HG03432 (cell line): ENCODE measurements at regions not wholly inside any gene's neighbourhood (a gene's known extent, or its start where the extent isn't known, plus 50 kb on each side); places are given as distances from the start of the nearest gene placed in this dataset.

Source experiments
- ATAC-seq: cut with Tn5 transposase; IDR thresholded peaks from one replicate; pipeline ENCODE4 v1.9.1; 2021; ENCODE audit warnings: mild to moderate bottlenecking, moderate library complexity; ENCODE audit not compliant: unreplicated experiment

DNA sequence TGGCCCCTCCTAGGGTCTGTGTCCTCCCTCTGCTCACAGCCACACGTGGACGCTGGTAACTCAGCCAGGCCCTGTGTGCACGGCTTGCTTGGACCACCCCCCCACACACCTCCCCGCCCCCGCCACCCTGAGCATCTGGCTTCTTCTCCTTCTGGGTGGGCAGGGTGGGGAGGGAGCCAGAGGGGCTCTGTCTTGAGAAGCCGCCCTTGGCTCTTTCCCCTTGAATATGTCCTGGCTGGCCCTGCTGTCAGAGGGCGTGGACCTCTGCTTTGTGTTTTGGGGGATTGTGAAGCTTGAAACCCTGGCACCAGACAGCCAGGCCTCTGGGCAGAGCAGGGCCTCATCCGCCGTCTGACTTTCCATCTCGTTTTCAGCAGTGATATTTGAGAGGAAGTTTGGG lies 72.1 kb downstream of the GLI2 start:
- no peak for ATAC-seq

DNA sequence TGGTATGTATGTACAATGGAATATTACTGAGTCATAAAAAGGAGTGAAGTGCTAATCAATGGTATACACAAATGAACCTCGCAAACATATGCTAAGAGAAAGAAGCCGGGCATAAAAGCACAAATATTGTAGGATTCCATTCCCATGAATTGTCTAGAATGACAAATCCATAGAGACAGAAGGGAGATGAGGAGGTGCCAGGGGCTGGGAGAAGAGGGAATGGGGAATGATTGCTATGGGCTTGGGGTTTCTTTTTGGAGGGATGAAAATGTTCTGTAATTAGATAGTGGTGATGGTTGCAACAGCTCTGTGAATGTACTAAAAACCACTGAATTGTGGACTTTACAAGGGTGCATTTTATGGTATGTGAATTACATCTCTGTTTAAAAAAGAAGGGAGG lies 73.5 kb downstream of the GLI2 start:
- no peak for ATAC-seq

DNA sequence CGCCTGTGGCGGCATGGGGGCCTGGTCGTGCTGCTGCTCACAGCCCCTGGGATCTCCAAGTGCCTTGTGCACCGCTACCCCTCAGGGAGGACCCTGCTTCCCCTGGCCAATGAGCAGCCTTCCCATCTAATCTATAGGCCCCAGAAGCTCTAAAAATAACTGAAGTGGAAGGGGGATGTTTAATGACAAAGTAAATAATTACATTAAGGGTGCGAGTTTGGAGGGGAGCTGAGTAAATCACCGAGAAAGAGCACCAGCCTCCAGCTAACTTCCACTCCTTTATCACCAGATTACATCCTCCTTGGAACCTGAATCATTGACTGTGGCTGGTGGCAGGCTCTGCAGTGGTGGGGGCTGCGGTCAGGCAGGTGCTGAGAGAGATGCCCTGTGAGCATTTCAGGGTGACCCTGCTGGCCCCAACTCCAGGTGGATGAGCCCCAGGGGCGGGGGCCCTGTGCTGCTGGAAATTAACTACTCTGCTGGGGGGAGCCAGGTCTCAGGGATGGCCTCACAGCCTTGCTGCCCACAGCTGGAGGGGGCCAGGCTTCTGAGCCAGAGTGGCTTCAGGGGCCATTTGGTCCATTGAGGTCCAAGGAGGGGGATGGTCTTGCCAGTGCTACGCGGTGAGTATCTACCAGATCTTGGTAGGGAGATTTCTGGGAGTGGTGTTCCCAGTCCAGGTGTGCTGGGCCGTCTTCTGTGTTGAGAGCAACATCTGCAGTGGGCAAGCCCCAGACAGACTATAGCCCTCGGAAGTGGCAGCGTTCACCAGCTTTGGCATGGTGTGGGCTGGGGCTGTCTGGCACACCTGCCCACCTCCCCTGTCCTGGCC lies 74.2 kb downstream of the GLI2 start:
- ATAC-seq = no peak

DNA sequence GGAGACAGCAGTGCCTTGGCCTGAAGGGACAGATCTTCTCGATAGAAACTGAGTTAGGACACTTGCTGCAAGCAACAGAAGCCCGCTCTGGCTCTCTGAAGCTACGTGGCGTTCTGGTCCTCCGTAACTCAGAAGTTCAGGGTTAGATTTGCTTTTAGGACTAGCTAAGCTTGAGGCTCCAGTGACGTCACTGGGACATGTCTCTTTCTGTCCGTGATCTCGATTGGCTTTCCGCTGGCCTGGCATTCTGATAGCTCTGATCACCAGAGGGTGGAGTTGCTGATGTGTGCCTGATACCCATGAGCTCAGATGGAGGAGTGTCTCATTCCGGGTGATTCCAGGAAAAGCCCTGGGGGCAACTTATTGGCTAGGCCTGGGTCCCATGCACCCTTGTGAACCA lies 75.0 kb downstream of the GLI2 start:
- no peak for ATAC-seq

DNA sequence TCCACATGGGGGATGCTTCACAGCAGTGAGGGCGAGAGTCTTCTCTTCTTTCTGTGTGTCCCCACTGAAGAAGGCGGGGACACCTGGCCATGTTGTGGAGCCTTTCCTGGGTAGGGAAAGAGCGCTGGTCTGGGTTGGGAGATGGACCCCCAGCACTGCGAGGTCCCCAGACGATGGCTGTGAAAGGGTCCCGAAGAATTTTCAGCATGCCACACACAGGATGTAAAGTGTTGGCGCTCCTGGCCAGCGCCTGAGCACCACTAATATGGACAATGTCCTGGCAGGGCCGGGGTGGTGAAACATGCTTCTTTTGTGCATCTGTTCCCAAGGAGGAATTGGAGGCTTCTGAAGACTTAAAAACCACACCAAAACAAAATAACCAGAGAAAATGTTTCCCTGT lies 77.2 kb downstream of the GLI2 start:
- ATAC-seq = no peak

DNA sequence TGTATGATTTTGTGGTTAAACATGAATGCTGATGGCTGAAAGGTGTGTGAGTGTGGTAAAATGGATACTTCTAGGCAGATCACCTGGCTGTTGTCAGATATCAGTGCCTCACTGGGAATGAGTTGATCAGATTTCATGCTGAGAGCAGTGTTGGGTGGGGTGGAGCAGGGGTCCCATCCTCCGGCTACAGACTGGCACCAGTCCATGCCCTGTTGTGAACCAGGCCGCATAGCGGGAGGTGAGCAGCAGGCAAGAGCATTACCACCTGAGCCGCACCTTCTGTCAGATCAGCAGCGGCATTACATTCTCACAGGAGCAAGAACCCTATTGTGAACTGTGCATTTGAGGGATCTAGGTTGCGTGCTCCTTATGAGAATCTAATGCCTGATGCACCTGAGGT lies 78.7 kb downstream of the GLI2 start:
- ATAC-seq = no peak

DNA sequence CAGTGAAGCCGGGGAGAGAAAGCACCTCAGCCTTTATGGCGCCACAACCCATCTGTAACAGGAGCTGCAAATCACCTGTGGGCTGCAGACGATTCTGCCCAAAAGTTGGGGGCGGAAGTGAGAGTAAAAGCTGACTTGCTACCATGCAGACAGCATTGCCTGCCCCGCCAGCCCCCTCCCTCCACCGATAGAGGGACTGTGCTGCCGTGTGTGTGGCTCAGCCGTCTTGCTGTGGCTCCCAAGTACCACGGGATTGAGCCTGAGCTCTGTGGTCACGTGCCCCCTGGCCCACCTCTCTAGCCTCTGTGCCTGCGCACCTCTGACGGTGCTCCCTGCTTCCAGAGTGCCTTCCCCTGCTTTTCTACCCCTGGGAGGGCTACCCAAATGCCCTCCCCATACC lies 79.6 kb downstream of the GLI2 start:
- ATAC-seq = no peak

DNA sequence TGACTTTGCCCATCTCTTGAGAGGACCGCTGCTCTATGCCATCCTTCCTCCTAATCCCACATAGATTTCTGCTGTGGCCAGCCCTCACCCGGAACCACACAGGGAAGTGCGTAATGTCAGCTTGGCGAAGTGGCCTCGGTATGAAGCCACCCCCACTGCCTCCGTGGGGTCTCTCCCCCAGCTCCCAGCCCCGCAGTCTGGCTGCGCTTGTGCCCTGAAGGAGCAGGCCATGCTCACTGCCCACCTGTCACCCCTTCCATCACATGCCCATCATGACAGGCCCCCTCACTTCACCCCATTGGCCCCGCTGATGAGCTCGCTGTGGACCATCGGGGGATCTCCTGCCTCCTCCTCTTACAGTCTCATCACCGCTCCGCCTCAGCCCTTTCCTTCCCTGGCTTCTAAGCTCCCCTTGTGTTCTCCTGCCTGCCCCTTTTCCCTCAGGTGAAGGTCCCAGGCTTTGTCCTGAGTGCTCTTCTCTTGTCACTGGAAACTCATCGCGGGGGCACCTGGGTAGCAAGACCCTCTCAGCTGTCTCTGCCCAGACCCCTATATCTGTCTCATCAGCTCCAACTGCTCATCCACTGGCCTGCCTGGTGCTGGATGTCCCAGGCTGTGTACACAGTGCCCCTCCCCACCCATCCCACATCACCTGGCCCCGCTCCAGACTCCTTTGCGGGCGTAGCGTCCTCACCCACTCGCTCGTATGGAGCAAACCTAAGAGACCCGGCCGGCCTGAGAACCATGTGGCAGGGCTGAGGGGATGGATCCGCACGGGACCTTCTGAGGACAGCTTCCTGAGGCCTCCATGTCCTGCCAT lies 81.7 kb downstream of the GLI2 start:
- ATAC-seq = no peak

DNA sequence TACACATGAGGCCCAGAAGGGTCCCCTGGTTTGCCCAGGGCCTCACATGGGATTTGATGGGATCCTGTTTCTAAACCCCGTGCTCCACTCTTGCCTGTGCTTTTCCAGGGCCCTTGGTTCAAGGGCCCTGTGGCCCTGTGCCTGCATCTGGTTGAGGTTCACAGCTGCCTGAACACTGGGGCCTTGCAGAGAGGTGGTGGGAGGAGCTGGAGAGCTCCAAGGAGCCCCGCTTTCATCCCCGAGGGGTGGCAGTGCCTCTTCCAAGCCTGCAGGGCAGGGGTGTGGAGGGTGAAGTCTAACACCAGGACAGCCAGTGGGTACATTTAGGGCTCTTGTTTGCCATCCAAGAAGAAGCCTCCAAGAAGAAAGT lies 82.3 kb downstream of the GLI2 start:
- no peak for ATAC-seq

DNA sequence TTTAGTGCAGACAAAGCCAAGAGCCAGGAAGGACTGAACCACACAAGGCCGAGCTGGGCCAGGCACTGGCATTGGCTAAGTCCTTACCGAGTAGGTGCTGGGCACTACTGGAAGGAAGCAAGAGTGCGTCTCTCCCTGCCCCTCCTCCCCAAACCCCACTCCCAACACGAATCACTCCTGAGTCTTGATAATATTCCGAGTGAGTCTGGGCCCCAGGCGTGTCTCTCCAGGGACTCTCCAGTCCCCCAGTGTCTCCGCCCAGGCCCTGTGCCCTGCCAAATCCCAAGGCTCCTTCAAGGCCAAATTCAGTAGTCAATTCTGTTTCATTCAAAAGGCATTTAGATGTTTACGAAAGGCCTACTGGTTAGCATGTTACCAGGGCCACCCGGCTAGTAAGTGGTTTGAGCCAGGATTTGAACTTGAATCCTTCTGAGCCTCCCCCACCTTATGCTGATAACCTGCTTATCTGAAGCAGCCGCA lies 82.8 kb downstream of the GLI2 start:
- ATAC-seq = no peak

DNA sequence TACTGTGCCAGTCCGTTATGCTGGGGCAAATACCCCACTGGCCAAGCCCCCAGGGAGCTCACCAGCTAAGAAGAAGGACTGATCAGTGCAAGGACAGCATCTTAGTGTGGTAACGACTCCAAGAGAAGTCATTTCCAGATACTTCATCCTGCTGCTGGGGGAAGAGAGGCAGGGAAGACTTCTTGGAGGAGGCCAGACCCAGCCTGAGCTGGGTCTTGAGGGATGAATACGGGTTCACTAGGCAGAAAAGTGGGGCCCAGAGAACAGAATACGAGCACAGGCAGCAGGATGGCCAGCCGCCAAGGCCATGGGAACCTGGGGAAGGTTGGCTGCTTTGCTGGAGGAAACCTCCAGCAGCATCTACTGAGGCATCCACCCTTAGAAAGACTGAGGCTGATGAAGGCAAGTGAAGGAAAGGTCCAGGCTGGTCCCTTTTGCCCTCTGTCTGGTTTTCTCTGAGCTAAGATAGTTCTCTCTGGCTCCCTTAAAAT lies 84.1 kb downstream of the GLI2 start:
- no peak for ATAC-seq

DNA sequence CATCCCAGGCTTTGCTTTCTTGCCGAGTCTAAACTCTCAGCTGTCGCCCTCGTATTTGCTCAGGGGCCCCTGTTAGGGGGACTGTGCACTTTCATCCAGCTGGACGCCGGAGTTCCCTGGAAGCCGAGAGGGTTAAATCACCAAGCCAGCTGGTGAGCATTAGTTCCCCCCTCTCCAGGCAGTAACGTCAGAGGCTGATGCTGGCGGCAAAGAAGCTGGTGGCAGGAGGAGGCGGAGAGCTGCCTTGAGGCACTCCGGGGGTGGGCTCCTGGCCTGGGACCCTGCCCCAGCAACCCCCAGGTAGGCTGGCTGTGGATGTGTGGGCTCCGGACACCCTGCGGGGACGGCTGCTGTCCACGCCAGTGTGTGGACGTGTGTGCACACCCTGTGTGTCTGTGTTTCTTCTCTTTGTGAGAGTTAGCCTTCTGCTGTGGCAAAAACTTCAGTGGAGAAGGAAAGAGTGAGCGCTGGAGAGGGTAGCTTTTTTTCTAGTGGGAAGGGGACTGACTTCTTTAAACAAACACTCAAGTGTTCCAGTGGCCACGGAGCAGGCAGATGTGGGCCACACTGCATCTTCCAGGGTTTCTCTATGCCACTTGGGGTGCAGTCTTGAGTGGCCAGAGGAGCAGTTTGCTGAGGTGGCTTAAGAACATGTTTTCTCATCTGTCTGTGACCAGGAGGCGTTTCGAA lies 84.7 kb downstream of the GLI2 start:
- no peak for ATAC-seq

DNA sequence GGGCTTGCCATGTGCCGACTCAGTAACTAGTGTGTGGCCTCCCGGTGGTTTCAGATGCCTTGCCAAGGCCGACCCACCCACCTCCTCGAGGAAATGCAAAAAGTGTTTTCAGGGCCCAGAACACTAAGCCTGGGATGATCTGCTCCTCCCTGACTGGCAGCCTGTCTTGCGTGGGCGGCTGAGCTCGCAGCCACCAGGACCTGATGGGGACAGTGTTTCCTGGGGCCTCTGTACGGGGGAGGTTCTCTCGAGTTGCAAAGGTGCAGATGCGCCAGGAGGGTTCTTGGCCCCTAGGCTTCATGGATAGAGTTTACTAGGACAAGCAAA lies 85.2 kb downstream of the GLI2 start:
- ATAC-seq = no peak

DNA sequence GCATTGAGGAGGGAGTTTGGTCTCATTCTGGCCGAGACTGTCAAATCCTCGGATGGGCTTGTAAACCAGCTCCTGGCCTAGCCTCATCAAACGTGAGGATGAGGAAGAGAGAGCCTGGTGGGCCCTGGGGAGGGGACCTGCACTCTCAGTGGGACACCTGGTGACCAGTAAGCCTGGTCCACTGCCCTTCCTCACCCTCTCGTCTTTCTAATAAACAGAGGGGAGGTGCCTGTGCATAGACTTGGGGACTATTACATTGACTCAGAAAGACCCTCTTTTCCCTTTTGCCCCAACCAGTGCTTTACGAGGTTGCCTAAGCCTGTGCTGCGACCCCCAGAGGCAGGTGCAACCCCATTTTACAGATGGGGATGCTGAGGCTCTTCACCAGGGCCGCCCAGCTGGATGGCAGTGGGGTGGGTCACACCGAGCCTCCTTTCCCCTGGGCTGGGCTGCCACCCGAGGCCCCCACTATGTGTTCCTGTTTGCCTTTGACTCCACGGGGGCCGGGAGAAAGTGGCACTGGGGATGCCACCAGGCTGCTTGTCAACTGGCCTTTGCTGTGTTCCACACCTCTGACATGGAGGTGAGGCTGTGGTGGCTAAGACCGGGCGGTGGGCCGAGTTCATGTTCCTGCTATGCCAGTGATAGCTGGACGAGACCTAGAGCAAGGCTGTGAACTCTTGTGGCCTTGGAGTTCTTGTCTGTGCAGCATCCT lies 85.9 kb downstream of the GLI2 start:
- no peak for ATAC-seq

DNA sequence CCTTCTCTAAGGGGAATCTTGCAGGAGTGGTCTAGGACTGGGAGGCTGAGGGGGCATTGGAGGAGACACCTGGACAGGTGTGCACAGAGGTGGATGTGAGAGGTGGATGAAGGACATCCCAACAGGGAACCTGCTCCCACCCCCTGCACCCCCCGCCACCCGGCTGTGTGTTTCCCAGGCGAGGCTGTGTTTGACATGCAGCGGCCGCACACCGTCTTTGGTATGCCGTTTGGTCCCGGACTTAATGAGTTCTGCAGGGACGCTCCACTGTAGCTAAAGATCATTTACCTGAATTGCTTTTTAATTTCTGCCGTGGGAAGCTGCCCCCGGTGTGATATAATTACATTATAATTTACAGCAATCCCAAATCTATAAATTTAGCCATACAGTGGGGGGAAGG lies 87.3 kb downstream of the GLI2 start:
- no peak for ATAC-seq

DNA sequence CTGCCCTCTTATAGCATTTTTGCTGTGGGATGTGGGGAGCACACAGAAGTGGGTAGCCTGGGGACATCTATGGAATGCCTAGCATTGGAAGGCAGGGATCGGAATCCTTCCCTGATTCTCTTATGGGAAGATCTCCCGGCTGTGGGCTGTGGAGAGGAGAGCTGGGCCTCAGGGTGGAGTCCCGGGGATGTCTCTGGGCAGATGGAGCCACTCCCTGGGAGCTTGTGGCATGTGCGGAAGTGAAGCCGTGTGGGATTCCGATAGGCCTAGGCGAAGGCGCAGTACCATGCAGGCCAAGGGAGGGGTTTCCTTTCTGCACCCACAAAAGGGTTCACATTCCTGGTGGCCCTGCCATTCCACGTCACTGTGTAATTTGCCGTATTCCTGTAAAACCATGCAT lies 87.9 kb downstream of the GLI2 start:
- ATAC-seq = no peak

DNA sequence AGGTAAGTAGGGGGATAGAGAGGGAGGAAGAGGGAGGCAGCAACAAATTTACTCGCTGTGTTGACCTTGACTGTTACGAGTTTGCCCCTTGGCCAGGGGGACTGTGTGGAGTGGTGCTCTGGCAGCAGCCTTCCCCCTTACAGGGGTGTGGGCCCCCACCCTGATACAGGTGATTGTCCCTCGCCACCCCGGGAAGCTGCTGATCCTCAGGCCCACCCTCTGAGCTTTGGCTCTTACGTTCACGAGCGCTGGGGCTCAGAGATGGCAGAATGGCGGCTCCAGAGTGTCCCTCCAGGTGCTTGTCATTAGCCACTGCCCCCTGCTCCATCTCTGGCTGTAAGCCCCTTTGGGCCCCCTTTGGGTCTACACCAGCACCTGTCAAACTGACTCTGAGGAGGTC lies 88.6 kb downstream of the GLI2 start:
- ATAC-seq = no peak

DNA sequence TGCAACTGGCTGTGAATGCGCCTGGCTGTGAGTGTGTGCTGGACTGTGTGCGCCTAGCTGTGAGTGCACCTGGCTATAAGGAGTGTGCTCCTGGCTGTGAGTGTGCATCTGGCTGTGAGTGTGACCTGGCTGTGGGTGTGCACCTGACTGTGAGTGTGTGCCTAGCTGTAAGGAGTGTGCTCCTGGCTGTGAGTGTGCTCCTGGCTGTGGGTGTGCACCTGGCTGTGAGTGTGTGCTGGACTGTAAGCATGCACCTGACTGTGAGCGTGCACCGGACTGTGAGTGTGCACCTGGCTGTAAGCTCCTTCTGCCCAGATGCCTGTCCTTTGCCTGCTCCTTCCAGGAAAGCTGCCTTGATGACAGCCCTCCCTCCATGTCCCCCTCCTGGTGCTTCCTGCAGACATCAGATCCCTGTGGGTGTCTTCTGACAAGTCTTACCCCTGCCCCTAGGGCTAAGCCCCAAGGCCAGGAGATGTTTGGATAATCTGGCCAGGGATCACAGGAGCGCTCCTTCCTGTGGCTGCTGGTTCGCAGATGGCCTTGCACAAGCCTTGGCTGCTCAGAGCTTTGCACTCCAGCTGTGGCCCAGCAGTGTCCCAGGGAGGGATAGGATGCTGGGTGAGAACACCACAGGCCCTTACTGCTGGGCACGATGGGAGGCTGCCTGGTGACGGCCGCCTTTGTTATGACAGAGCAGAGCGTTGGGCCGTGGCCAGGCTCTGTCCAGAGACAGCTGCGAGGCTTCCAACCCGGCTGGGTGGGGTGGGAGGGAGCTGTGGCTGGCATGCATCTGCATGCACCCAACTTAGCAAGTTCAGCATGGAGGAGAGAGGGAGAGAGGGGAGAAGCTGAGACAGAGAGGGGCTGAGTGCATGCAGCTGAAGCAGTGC lies 89.9 kb downstream of the GLI2 start:
- no peak for ATAC-seq

DNA sequence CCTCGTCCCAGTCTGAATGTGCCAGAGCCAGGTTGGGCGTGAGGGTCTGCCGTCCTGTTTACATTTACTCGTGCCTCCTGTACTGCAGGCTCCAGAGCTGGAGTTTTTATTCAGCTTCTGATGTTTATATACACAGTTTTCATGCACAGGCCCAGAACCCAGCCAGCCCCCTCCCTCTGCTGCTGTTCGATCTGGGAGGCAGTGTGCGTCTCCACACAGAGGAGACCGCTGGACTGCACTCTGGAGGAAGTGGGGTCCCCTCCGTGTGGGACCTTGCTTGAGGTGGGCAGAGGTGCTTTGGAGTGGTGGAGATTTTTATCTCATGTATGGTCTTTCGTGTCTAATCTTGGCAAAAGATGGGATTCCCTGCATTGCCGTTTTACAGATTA lies 90.6 kb downstream of the GLI2 start:
- no peak for ATAC-seq
